Stimulated activated CD8-positive, alpha-beta memory T cell treated with anti-CD3 and anti-CD28 coated beads, Interleukin-7, amount 100 ng/mL, for 4 hours (primary cell): ENCODE measurements at regions not wholly inside any gene's neighbourhood (a gene's known extent, or its start where the extent isn't known, plus 50 kb on each side); places are given as distances from the start of the nearest gene placed in this dataset.

Experiments used
- DNase-seq, 2 donors: peaks; one replicate each; pipeline ENCODE4 v3.0.0-alpha.2; 2020; ENCODE audit warnings: low read depth in 2 of 2

GRCh38 chr20:40738976-40739375 is 49.9 kb upstream of the MAFB start:
- DNase-seq = no peak

GRCh38 chr20:40739841-40740240 is 50.8 kb upstream of the MAFB start:
- DNase-seq = no peak

DNA sequence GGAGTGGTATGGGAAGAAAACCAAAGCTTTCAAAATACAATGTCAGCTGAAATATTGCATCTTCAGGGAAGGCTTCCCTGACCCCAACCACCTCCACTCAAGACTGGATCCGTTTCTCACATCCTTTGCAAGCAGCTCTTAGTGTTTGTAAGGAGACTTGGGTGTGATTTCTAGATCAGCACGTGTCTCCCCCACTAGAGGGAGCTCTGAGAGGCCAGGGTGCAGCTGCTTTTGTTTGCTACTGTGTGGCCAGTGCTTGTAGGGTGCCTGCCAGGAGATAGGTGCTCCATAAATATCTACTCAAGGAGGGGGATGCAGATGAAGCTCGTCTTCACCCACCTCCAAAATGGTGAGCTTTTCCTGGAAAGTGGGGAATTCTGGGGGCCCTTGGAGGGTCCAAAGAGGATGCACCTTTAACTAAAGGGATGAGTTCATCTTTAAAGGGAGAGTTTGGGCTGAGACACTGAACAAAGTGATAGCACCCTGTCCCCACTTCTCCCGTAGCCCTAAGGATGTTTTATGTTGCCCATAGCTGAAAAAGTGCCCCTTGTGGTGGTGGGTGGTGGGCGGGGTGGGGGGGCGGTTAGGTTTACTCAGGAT is 52.6 kb upstream of the MAFB start:
- DNase-seq = peak in 1 of 2 donors; percentile 7

DNA sequence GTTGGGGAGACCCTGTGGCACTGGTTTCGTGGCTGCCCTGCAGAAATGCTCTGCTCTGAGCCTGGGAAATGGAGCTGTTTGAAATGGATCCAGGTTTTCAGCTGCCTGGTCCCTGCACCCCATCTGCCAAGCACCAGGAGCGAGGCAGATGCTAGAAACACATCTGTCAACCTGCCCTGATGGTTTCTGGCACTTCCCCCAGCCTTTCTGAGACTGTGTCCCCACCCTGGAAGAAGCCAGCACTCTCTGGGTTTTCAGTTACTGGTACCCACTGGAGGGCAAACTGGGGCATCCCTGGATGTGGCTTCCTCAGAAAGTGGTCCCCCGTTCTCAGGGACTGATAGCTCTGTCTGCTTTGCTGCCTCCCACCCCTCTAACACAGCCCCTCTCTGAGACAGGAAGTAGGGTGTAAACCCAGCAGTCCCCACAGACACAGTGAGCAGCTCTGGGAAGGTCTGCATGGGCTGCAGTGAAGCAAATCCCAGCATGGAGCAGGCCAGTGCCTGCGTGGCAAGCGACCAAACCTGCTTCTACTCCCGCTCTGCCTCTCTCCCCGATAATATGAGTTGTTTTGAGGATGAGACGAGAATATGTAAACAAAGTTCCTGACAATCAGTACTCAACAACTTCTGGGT is 54.2 kb upstream of the MAFB start:
- DNase-seq = no peak

- DNase-seq = no peak
Observed at GRCh38 chr20:40744072-40744817, 55.2 kb upstream of the MAFB start.

- no peak for DNase-seq
Observed at GRCh38 chr20:40744818-40745175, 55.8 kb upstream of the MAFB start.

- no peak for DNase-seq
Observed at GRCh38 chr20:40746251-40746650, 57.2 kb upstream of the MAFB start.

DNA sequence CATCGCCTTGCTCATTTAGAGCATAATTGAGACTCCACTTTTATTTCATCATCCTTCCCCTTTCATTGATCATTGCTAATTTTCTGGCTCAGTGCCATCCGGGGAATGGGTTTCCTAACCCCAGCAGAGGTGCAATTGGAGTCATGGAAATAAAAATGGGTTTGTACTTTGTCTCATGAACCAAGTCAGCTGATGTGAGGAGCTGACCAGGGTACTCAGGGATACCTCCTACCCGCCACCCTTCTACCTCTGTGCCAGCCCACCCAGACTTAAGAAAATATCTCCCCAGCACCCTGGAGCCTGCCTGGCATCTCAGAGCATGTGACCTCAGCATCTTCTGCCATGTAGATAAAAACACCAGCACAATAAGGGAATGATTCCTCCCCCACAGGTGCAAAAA is 59.1 kb upstream of the MAFB start:
- DNase-seq = no peak

DNA sequence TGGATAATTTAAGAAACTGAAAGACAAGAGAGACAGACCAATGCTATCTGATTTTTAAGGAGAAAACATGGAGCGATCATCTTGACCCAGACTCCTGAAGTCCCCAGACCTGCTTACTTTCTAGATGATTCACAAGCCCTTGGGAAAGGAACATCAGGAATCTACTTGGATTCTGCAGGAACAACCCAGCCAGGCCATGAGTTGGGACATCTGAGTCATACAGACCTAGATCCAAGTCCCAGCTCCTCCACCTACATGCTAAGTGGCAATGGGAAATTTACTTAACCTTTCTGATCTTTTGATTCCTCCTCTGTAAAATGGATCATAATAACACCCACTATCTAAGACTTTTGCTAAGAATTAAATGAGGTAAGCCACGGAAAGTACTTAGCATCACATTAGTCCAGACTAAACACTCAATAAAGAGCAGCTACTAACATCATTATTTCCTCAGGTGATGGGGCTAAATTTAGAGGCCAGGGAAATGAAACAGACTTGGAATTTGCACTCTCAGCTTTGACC is 61.0 kb upstream of the MAFB start:
- DNase-seq = no peak

GRCh38 chr20:40750541-40751035 is 61.6 kb upstream of the MAFB start:
- no peak for DNase-seq

DNA sequence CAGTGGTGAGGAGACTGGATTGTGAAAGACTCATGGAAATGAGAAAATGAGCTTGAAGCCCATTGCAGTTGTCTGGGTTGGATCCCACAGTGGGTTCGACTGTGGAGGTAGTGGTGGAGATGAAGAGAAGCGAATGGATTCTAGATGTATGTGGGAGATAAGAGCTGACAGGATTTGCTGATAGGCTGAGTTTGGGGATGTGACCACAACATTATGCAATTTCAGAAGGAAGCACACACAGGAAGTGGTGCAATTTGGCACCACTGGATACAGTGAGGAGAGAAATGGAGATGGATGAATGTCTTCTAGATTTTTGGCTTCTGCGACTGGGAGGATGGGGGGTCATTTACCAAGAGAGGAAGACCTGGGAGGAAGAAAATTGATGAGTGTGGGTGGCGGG is 64.4 kb upstream of the MAFB start:
- DNase-seq = no peak

DNA sequence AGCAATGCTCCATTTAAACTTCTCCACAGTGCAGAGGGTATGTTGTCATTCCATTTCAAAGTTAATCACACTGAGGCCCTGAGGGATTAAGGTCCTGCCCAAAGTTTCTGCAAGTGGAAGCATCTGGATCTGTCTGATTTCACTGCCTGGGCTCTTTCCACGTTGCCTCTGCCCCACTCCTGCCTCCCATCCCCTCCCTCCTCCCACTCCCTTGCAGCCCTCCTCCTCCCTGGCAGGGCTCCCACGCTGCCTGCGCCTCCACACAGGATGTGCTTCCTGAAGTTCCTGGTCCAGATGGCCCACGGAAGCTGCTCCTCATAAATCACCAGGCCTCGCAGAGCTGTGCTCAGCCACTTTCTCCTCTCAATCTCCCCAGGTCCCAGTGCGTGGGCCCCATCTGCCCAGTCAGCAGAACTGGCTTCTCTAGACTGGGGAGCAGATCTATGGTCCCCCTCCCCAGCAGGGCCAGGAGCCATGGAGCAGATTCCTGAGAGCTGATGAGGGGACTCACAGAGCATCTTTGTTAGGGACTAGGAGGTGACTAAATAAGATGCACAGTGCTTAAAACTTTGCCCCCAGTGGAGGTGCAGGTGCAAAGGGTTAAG is 65.4 kb upstream of the MAFB start:
- no peak for DNase-seq

DNA sequence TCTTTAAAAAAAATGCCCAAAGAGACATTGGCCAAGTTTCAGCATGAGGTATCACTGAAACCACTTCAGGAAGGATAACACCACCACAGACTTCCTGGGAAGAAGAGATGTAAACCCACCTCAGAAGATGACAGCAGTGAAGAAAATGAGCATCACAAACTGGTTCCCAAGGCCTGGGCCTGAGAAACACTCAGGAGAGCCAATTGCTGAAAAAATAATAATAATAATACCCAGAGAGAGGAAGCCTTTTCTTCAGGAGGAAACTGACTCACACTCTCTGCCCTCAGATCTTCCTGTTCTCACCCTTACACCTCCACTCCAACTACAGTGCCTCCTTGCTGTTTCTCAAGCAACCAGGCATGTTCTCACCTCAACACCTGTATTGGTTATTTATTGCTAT is 68.1 kb upstream of the MAFB start:
- DNase-seq = no peak

- DNase-seq = no peak
Observed at GRCh38 chr20:40758790-40759189, 69.8 kb upstream of the MAFB start.

DNA sequence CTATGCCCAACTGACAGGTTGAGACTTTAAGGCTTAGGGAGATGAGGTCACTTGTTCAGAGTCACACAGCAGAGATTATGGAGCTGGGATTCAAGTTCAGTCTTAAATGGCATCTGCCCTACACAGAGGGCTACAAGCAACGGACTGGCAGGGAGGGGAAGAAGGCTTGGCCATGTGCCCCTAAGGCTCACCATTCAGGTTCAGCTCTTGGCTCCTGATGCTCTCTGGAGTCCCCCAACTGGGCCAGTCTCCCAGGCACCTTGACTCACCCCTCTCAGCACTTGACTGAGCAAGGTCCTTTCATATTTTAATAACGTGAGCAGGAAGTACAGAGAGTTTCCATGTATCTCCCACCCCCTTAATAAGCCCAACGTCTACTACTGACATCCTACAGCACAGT is 71.4 kb upstream of the MAFB start:
- DNase-seq = no peak

DNA sequence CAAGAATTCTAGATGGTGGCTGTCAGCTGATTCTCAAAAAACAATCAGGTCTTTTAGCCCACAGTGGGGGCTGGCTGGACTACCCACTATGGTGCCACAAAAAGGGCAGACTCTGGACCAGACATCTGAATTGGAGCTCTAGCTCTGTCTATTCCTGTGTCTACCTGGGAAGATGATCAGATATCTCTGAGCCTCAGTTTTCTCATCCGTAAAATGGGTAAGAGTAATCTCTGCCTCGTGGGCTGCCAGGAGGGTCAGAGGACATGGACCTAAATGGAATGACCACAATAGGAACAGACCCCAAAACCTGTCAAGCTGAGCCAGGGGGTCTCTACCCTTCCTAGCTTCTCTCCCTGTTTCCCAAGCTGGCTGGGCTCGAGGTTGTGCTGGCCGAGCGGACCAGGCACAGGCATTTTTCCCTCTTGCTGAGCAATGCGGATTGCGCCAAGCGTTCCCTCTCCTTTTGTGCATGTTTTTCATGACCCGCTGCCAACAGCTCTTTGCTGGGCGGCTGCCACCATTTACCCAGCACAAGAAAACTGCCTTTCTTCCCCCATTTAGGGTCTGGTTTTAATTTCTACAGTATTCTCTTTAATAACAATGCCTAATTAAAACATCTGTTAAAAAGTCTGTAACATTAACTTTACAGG is 74.7 kb upstream of the MAFB start:
- no peak for DNase-seq

DNA sequence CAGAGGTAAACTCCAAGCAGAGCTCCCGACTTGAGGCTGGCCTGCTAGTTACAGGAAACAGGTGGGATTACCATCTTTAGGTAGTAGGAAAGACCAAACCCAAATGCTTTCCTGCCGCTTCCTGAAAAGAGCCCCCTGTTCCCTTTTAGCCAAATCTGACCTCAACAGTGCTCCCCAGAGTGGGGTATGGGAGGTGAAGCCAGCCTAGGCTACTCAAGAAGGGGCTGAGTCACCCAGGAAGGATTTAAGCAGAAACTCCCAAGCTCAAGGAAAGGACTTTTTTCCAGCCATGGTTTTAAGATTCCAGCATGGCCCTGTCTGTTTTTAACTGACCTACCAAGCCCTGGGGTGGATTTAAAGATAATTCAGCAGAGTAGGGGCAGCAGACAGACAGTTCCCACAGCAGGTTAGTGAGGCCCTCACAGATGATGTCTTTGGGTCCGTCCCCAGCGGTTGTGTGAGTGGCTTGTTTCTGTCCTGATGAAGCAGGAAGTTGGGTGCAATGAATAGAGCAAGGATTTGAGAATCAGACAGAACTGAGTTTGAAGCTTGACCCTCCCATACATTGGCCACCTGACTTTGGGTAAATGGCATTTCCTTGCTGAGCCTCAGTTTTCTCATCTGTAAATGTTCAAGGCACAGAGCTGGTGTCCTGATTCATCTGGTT is 76.9 kb upstream of the MAFB start:
- no peak for DNase-seq

DNA sequence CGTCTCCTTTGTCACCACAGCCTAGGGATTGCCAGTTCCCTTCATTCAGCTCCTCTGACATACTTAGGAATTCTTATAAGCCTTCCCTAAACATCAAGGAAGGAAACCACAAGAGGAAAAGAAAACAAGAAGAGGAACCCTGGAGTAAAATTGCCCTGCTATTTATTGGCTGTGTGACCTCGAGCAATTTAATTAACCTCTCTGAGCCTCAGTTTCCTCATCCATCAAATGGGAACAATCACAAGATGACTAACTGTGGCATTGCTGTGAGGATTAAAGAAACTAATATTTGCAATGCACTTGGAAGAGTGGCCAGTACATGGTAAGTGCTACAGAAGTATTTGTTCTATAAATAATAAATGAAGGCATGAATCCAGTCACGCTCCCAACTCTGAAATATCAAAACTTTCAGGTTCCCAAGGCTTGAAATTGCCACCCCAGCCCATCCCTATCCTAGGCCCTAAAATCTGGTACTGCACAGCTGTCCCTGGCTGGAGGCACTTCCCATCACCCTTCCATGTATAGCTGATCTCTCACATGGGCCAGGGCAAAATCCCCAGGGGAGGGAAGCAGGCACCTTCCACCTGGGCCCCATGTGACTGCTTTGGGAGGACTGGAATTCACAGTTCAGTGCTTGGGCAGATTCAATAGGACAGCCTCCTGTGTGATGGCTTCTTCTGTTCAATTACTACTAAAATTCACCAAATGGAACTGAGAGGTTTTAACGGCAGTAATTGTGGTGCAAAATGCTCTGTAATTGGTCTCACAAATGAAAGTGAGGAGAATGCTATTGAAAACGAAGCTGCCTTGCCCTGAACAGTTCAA is 78.0 kb upstream of the MAFB start:
- no peak for DNase-seq

- no peak for DNase-seq
Observed at GRCh38 chr20:40767615-40767924, 78.5 kb upstream of the MAFB start.

DNA sequence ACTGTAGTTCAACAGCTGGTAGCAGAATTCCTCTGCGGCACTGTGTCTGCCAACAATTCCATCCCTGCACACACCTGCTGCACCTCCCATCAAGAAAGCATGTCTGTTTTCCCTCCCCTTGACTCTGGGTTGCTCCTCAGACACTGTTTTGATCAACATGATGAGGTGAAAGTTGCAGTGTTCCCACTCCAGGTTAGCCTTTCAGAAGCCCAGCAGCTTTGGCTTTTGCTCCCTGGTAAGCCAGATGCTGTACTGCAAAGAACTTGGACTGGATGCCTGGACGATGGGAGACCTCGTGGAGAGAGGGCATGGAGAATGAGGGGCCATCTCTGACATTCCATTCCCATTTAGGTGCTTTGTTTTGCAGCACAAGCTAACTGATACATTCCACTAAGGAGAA is 79.1 kb upstream of the MAFB start:
- no peak for DNase-seq
